Fibroblast of mammary gland (primary cell): ENCODE measurements at regions not wholly inside any gene's neighbourhood (a gene's known extent, or its start where the extent isn't known, plus 50 kb on each side); places are given as distances from the start of the nearest gene placed in this dataset.
A peak's percentile ranks its signal among the peaks of the same experiment; 100 is the strongest.

ENCODE experiments used
- DNase-seq: peaks from one replicate; pipeline ENCODE4 v3.0.0-alpha.2; 2010; ENCODE audit warnings: low read depth
- H3K4me3 ChIP-seq: 2 replicates; pipeline ENCODE4 v1.5.1; 2011; ENCODE audit warnings: low read depth, mild to moderate bottlenecking, low read length, moderate library complexity; ENCODE audit not compliant: control insufficient read depth
- TF ChIP-seq, protein P1 (sequence below): conservative IDR thresholded peaks from 2 replicates; pipeline ENCODE4 v1.5.1; 2011; ENCODE audit warnings: low read depth, low read length, inconsistent platforms; ENCODE audit not compliant: control insufficient read depth, insufficient read depth

DNA sequence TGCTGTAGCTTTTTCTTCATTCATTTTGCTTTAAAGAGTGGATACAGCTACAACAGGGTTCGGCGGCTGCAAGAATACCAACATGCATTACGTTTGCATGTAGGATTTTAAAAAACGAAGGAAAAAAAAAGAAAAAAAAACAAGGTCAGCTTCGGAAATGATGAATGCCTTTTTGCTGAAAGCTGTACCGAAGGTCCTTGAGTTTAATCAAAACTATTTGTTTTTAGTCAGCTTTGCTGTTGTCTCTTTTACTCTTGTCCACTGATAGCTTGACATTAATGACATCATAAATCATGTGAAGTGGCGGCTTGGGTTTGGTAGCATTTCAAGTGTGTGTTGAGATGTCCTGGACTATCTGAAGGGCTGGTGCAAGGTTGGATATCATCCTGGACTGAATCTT is 779.1 kb downstream of the NR2F1-AS1 start:
- TF ChIP-seq, protein P1, sequence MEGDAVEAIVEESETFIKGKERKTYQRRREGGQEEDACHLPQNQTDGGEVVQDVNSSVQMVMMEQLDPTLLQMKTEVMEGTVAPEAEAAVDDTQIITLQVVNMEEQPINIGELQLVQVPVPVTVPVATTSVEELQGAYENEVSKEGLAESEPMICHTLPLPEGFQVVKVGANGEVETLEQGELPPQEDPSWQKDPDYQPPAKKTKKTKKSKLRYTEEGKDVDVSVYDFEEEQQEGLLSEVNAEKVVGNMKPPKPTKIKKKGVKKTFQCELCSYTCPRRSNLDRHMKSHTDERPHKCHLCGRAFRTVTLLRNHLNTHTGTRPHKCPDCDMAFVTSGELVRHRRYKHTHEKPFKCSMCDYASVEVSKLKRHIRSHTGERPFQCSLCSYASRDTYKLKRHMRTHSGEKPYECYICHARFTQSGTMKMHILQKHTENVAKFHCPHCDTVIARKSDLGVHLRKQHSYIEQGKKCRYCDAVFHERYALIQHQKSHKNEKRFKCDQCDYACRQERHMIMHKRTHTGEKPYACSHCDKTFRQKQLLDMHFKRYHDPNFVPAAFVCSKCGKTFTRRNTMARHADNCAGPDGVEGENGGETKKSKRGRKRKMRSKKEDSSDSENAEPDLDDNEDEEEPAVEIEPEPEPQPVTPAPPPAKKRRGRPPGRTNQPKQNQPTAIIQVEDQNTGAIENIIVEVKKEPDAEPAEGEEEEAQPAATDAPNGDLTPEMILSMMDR: no peak
- no peak overlapping the region for H3K4me3 ChIP-seq
- DNase-seq: peak; percentile 15

DNA sequence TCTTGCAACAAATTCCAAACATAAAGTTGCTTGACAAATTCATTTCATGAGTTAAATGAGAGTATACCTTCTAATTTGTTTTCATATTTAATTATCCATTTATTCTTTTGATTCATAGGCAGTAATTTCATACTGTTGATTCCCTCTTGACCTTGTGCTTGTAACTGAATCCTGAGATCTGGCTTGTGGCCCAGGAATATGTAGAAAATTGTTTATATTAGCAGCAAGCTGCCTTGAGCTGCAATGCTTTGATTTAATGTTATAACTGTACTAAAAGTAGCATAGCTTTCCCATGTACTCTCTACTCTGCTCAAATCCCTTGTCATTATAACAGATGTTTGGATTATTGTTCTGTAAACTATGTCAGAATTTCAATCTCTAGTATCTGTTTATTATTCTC is 780.7 kb downstream of the NR2F1-AS1 start:
- TF ChIP-seq, protein P1: no peak
- peak; percentile 59 for DNase-seq
- H3K4me3 ChIP-seq: no peak overlapping the region

DNA sequence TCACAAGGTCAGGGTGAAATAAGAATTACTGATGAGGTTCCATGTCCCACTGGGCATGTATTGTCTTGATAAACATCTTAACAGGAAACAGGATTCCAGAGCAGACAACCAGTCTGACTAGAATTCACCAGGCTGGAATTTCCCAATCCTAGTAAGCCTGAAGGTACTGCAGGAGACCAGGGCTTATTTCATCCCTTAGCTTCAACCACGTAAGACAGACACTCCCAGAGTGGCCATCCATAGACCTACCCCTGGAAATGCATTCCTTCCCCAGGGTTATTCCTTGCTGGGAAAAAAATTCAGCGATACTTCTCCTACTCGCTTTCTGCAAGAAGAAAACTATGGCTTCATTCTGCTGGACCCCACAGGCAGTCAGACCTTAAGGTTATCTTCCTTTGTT is 785.4 kb downstream of the NR2F1-AS1 start:
- TF ChIP-seq, protein P1: no peak
- DNase-seq: no peak
- H3K4me3 ChIP-seq: no peak overlapping the region

DNA sequence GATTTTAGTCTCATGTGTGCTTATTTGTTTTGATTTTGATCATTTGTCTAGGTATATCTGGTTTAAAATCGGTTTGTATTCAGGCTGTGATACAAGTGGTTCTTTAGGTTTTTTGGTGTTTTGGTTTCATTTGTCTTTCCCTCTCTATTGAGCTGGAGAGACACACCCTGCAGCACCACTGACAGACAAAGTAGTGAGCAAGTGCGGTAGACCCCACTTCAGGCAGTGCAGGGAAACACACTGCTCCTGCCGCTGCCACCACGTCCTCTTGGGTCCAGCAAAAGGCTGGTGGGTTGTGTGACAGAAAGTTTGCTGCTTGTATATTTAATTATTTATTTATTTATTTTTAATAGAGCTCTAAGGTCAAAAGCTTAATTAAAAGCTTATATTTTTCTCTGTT is 801.0 kb downstream of the NR2F1-AS1 start:
- H3K4me3 ChIP-seq: no peak overlapping the region
- no peak for DNase-seq
- TF ChIP-seq, protein P1: no peak

DNA sequence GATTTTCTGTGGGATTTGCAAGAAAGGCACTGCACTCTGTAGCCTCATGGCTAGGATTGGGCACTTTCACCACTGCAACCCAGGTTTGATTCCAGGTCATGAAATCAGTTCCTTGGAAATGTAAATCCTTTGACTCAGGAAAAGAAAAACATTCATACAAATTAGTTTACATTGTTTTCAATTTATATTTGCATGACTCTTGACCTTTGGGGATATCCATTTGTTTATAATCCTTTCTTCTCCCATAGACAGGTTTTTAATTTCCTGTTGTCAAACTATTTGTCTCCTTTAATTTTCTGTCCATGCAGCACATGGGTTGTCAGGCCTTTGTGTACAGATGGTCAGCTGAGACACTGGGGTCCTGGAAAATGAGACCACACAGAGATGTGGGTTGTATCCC is 801.5 kb downstream of the NR2F1-AS1 start:
- TF ChIP-seq, protein P1: no peak
- H3K4me3 ChIP-seq: no peak overlapping the region
- DNase-seq: no peak

DNA sequence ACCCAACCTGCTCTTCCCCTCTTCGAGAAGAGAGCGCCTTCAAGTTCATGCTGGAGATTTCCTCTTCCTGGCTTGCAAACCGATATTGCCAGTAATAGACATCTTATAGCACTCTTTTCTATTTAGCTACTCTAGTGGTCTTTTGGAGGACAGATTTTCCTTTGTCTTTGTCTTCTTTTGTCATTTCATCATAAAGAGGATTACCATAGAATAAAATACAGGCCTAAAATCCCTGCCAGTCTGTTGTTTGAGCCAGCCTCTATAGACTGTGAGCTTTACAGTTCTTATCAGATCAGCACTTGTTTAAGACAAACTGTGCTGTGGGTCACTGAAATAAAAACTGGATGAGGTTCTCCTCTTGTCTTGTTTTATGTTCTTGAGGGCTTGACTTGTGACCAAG is 802.8 kb downstream of the NR2F1-AS1 start:
- no peak overlapping the region for H3K4me3 ChIP-seq
- no peak for DNase-seq
- TF ChIP-seq, protein P1: no peak

DNA sequence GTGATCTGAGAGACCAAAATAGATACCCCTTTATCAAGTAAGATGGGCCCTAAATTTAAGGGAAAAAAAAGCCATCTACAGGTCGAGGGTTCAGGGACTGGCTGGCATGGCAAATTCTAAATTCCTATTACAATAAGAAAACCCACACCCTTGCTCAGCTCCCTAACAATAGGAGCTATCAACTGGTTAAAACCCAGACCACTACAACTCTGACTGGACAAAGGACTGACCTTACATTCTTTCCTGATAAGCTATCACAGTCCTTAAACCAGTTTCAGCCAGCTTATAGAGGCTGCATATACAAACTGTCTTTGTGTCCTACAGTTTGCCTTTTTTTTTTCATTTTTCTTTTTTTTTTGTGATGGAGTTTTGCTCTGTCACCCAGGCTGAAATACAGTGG is 803.6 kb downstream of the NR2F1-AS1 start:
- DNase-seq: no peak
- TF ChIP-seq, protein P1: no peak
- H3K4me3 ChIP-seq: no peak overlapping the region
